PC-9 (cell line): ENCODE measurements at regions not wholly inside any gene's neighbourhood (a gene's known extent, or its start where the extent isn't known, plus 50 kb on each side); places are given as distances from the start of the nearest gene placed in this dataset.

Source experiments
- BruUV-seq: library from RNA; stranded (reverse); fragments of 400-500 nt; replicated peaks from 2 replicates; lab custom pipeline; 2021; lab: Mats Ljungman, UMichigan
- CTCF ChIA-PET: fragments of 300-600 bp; sonication (Branson Sonifier 250); formaldehyde crosslinking; loops from one replicate; lab custom pipeline; 2022; ENCODE audit warnings: antibody characterized with exemption; lab: Charles Lee
- POLR2A ChIA-PET: fragments of 300-600 bp; sonication (Branson Sonifier 250); formaldehyde crosslinking; loops from one replicate; lab custom pipeline; 2022; ENCODE audit warnings: antibody characterized with exemption; ENCODE audit not compliant: unreplicated experiment; lab: Charles Lee
- DNase-seq, 2 experiments: peaks; one replicate each; pipeline versions ENCODE4 v3.0.0 to v3.0.0-alpha.2; 2015 to 2022; ENCODE audit warnings: mixed read lengths in 1 of 2
- H2AFZ ChIP-seq: fragments of 200-600 bp; sonication (generic); 2 replicates; pipeline ENCODE4 v1.8.1; 2017; ENCODE audit warnings: antibody characterized with exemption
- H3F3A ChIP-seq: fragments of 200-600 bp; sonication (generic); 2 replicates; pipeline ENCODE4 v1.8.1; 2017; ENCODE audit warnings: antibody characterized with exemption, mild to moderate bottlenecking, low read depth; ENCODE audit not compliant: insufficient read depth
- H3K27ac ChIP-seq: fragments of 200-600 bp; sonication (generic); 2 replicates; pipeline ENCODE4 v1.6.1; 2016; ENCODE audit warnings: mixed run types
- H3K27me3 ChIP-seq: fragments of 200-600 bp; sonication (generic); 2 replicates; pipeline ENCODE4 v1.6.1; 2016; ENCODE audit warnings: low read depth, mixed run types; ENCODE audit not compliant: insufficient read depth
- H3K36me3 ChIP-seq: fragments of 200-600 bp; sonication (generic); 2 replicates; pipeline ENCODE4 v1.6.1; 2016; ENCODE audit warnings: low read depth, mixed run types
- H3K4me1 ChIP-seq: fragments of 200-600 bp; sonication (generic); replicated peaks from 2 replicates; pipeline ENCODE4 v1.6.1; 2016; ENCODE audit warnings: mixed run types; ENCODE audit not compliant: insufficient read depth
- H3K4me2 ChIP-seq: fragments of 200-600 bp; sonication (generic); 2 replicates; pipeline ENCODE4 v1.6.1; 2017; ENCODE audit warnings: mixed run types
- H3K4me3 ChIP-seq: fragments of 200-600 bp; sonication (generic); 2 replicates; pipeline ENCODE4 v1.6.1; 2016; ENCODE audit warnings: mixed run types
- H3K79me2 ChIP-seq: fragments of 200-600 bp; sonication (generic); 2 replicates; pipeline ENCODE4 v1.6.1; 2017; ENCODE audit warnings: low read depth, mixed run types
- H3K9me2 ChIP-seq: fragments of 200-600 bp; sonication (generic); 2 replicates; pipeline ENCODE4 v1.8.1; 2017; ENCODE audit warnings: mild to moderate bottlenecking; ENCODE audit not compliant: insufficient read depth
- H3K9me3 ChIP-seq: fragments of 200-600 bp; sonication (generic); 2 replicates; pipeline ENCODE4 v1.8.1; 2016; ENCODE audit warnings: low read depth; ENCODE audit not compliant: insufficient read depth
- H4K20me1 ChIP-seq: fragments of 200-600 bp; sonication (generic); 2 replicates; pipeline ENCODE4 v1.8.1; 2017; ENCODE audit not compliant: insufficient read depth
- CTCF ChIP-seq: fragments of 200-600 bp; sonication (generic); conservative IDR thresholded peaks from 2 replicates; pipeline ENCODE4 v1.6.1; 2017; ENCODE audit warnings: mixed run types, antibody characterized with exemption, mild to moderate bottlenecking, moderate library complexity
- EZH2 ChIP-seq: fragments of 200-600 bp; sonication (generic); IDR thresholded peaks from 2 replicates; pipeline ENCODE4 v1.8.0; 2017; ENCODE audit warnings: antibody characterized with exemption, low read depth
- intact Hi-C: fragments of 100-400 bp; cut with micrococcal nuclease; formaldehyde crosslinking; loops from one replicate; pipeline ENCODE4 v1.10.0; 2022; ENCODE audit not compliant: unreplicated experiment

GRCh38 chr20:60817891-60818290 lies 434.2 kb upstream of the CDH4 start:
- no peaks in the 10 kb centered on the region for H3F3A ChIP-seq
- H3K4me3 ChIP-seq = no peak overlapping the region
- no TSS peak for BruUV-seq
- no peak overlapping the region for H3K4me2 ChIP-seq
- no peaks in the 10 kb centered on the region for H3K79me2 ChIP-seq
- intact Hi-C loops = no loop called here
- no peak overlapping the region for H2AFZ ChIP-seq
- H4K20me1 ChIP-seq = no peaks in the 10 kb centered on the region
- ChIA-PET POLR2A (no interaction called here), CTCF (no interaction called here)
- H3K27ac ChIP-seq = no peak overlapping the region
- no peaks in the 10 kb centered on the region for H3K4me1 ChIP-seq
- TF ChIP-seq CTCF = no peak
- no peak for TF ChIP-seq EZH2
- no peaks in the 10 kb centered on the region for H3K9me3 ChIP-seq
- no peaks in the 10 kb centered on the region for H3K36me3 ChIP-seq
- peaks cover 15% of the 10 kb centered on the region for H3K27me3 ChIP-seq
- no peaks in the 10 kb centered on the region for H3K9me2 ChIP-seq
- no peak for DNase-seq

GRCh38 chr20:60819511-60819910 lies 432.6 kb upstream of the CDH4 start:
- Histone ChIP-seq H3K27ac (no peak overlapping the region), H3K4me1 (no peaks in the 10 kb centered on the region), H3K9me3 (no peaks in the 10 kb centered on the region), H3K4me3 (no peak overlapping the region), H3K27me3 (peaks cover 20% of the 10 kb centered on the region), H3F3A (no peaks in the 10 kb centered on the region), H3K79me2 (no peaks in the 10 kb centered on the region), H3K36me3 (no peaks in the 10 kb centered on the region), H3K4me2 (no peak overlapping the region), H3K9me2 (no peaks in the 10 kb centered on the region), H2AFZ (no peak overlapping the region), H4K20me1 (no peaks in the 10 kb centered on the region)
- no peak for DNase-seq
- intact Hi-C loops = no loop called here
- no peak for TF ChIP-seq EZH2
- no peak for TF ChIP-seq CTCF
- ChIA-PET POLR2A (no interaction called here), CTCF (no interaction called here)
- no TSS peak for BruUV-seq

GRCh38 chr20:60820149-60820548 lies 431.9 kb upstream of the CDH4 start:
- POLR2A ChIA-PET = no interaction called here
- BruUV-seq = no TSS peak
- intact Hi-C loops = no loop called here
- peaks cover 20% of the 10 kb centered on the region for H3K27me3 ChIP-seq
- H3K4me3 ChIP-seq = no peak overlapping the region
- H4K20me1 ChIP-seq = no peaks in the 10 kb centered on the region
- TF ChIP-seq EZH2 (no peak), CTCF (no peak)
- no peaks in the 10 kb centered on the region for H3K4me1 ChIP-seq
- no peaks in the 10 kb centered on the region for H3F3A ChIP-seq
- H3K27ac ChIP-seq = no peak overlapping the region
- DNase-seq = no peak
- H3K9me2 ChIP-seq = no peaks in the 10 kb centered on the region
- H3K9me3 ChIP-seq = no peaks in the 10 kb centered on the region
- no peaks in the 10 kb centered on the region for H3K36me3 ChIP-seq
- CTCF ChIA-PET = no interaction called here
- no peaks in the 10 kb centered on the region for H3K79me2 ChIP-seq
- H3K4me2 ChIP-seq = no peak overlapping the region
- H2AFZ ChIP-seq = no peak overlapping the region
